BLaER1 treated with 17β-estradiol and CSF1 and Interleukin-3, amounts not matched to agents 10 nM and 100 nM (cell line): ENCODE measurements at regions not wholly inside any gene's neighbourhood (a gene's known extent, or its start where the extent isn't known, plus 50 kb on each side); places are given as distances from the start of the nearest gene placed in this dataset.

Source experiments
- H3K27ac ChIP-seq, 11 experiments: shearing (Covaris generic); formaldehyde crosslinking; 2 replicates each; pipeline ENCODE4 v1.8.1; 2022
- H3K27me3 ChIP-seq, 11 experiments: shearing (Covaris generic); formaldehyde crosslinking; 2 replicates each; pipeline ENCODE4 v1.8.1; 2022
- H3K36me3 ChIP-seq, 11 experiments: shearing (Covaris generic); formaldehyde crosslinking; 2 replicates each; pipeline ENCODE4 v1.8.1; 2022
- H3K4me1 ChIP-seq, 10 experiments: shearing (Covaris generic); formaldehyde crosslinking; 2 replicates each; pipeline ENCODE4 v1.8.1; 2022
- H3K4me2 ChIP-seq, 11 experiments: shearing (Covaris generic); formaldehyde crosslinking; 2 replicates each; pipeline ENCODE4 v1.8.1; 2022
- H3K4me3 ChIP-seq, 10 experiments: shearing (Covaris generic); formaldehyde crosslinking; 2 replicates each; pipeline ENCODE4 v1.8.1; 2022
- H3K9ac ChIP-seq, 11 experiments: shearing (Covaris generic); formaldehyde crosslinking; 2 replicates each; pipeline ENCODE4 v1.8.1; 2022
- H3K9me3 ChIP-seq, 11 experiments: shearing (Covaris generic); formaldehyde crosslinking; replicated peaks in 1 of 11; 2 replicates each; pipeline ENCODE4 v1.8.1; 2022
- H4K20me1 ChIP-seq, 11 experiments: shearing (Covaris generic); formaldehyde crosslinking; 2 replicates each; pipeline ENCODE4 v1.8.1; 2022
- Cebpa-rat ChIP-seq, 11 experiments: shearing (Covaris generic); IDR thresholded peaks; 2 replicates each; pipeline ENCODE4 v1.8.1; 2022

DNA sequence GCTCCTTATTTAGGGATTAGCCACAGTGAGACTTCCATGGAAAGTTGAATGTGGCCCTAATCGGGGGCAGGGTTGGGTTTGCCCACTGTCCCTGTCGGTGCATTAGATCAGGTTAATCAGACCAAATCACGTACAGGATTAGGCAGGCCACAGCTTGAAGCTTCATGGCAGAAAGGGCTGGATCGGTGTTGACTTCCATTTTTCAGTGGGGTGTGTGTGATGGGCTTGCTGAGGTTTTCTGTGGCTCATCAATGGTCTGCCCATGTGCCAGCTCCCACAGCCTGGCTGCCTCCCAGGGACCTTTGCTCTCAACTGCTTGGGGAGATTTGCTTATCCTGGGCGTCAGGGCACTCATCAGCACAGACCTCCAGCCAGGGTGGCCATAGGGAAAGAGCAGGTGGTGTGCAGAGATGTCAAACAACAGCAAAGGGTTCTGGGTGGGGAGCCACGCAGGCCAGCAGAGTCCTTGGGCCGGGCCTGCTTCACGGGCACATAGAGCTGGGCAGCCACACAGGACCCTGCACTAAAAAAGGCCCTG, 130.7 kb downstream of the TFAP2C start:
- no peak overlapping the region for H3K9ac ChIP-seq
- H3K27ac ChIP-seq, result no peak overlapping the region
- no peaks in the 10 kb centered on the region for H3K4me1 ChIP-seq
- H4K20me1 ChIP-seq, result no peaks in the 10 kb centered on the region
- H3K4me3 ChIP-seq, result no peak overlapping the region
- H3K36me3 ChIP-seq, result no peaks in the 10 kb centered on the region
- no peak for TF ChIP-seq Cebpa-rat (IDR thresholded peaks at IDR 0.05)
- H3K9me3 ChIP-seq, result no peaks in the 10 kb centered on the region; a peak in 1 of 22 replicates
- no peak overlapping the region for H3K4me2 ChIP-seq
- H3K27me3 ChIP-seq, result no peaks in the 10 kb centered on the region

DNA sequence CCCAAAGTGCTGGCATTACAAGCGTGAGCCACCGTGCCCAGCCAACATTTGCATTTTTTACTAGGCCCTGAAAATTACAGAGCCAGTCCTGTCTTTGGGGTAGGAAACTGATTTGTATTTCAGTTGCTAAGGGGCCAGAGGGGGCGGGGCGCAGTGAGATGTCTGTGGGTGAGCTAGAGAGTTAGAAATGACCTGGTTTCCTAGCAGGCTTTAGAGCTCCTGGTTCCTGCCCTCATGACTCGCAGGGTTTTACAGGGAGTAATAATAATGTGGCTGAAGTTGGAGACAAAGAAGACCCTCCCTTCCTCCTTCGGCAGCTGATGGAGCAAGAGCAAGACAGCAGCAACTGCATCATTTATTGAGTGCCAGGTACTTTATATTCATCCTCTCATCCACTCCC, 131.5 kb downstream of the TFAP2C start:
- no peak for TF ChIP-seq Cebpa-rat (IDR thresholded peaks at IDR 0.05)

DNA sequence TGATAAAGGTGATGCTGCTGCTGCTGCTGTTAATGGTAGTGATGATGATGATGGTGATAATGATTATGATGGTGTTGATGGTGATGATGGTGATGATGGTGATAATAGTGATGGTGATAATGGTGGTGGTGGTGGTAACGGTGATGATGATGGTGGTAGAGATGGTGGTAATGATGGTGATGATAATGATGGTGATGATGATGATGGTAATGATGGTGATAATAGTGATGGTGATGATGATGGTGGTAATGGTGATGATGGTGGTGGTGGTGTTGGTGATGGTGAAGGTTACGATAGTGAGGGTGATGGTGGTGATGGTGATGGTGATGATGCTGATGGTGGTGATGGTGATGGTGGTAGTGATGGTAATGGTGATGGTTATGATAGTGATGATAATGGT, 132.3 kb downstream of the TFAP2C start:
- Histone ChIP-seq H3K27me3 (no peaks in the 10 kb centered on the region), H3K27ac (no peak overlapping the region), H3K4me1 (no peaks in the 10 kb centered on the region), H3K4me2 (no peak overlapping the region), H4K20me1 (no peaks in the 10 kb centered on the region), H3K4me3 (no peak overlapping the region), H3K9ac (no peak overlapping the region), H3K9me3 (peaks cover 0 to 4% (median 0%) of the 10 kb centered on the region in 11 experiments; a peak in 2 of 22 replicates), H3K36me3 (no peaks in the 10 kb centered on the region)
- TF ChIP-seq Cebpa-rat (IDR thresholded peaks at IDR 0.05), result no peak

More for the DNA sequence above, 131.5 kb downstream of the TFAP2C start:
- no peaks in the 10 kb centered on the region for H3K36me3 ChIP-seq
- no peak overlapping the region for H3K4me3 ChIP-seq
- H3K4me1 ChIP-seq, result no peaks in the 10 kb centered on the region
- no peak overlapping the region for H3K27ac ChIP-seq
- H3K9me3 ChIP-seq, result no peaks in the 10 kb centered on the region; a peak in 1 of 22 replicates
- no peak overlapping the region for H3K9ac ChIP-seq
- H3K4me2 ChIP-seq, result no peak overlapping the region
- H4K20me1 ChIP-seq, result no peaks in the 10 kb centered on the region
- H3K27me3 ChIP-seq, result no peaks in the 10 kb centered on the region

DNA sequence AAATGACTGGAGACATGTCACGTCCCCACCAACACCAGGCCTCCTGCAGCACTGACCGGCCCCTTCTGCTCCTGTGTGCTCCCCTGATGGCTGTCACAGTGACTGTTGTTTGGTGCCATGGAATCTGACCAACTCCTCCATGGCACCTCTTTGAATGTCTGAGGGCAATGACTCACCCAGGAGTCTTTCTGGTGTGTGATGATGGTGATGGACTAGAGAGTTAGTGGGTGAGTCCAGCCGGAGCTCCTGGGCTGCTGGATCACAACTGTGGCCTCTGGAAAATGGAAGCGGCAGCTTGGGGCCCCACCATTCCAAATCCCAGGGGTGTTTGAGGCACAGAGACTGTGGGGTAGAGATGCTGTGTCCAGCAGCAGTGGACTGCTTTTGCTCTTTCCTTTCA, 133.3 kb downstream of the TFAP2C start:
- no peak for TF ChIP-seq Cebpa-rat (IDR thresholded peaks at IDR 0.05)

DNA sequence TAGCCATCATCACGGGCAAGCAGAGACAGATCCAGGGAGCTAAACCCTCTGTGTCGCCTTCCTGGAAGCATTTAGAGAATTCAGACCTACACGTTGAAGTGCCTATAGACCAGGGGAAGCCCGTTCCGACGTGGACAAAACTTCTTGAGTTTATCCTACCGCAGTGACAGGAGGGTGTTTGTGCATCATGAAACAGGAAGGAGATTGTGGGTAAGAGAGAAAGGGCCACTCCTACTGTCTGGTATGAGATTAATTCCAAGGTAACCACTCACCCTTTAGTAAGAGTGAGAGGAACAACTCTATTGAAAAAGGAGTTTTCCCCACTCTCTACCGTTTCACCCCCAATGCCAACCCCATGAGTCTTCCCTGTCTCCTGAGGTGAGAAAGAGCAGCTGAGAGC, 133.7 kb downstream of the TFAP2C start:
- Histone ChIP-seq H3K36me3 (no peaks in the 10 kb centered on the region), H3K4me2 (no peak overlapping the region), H3K27me3 (no peaks in the 10 kb centered on the region), H4K20me1 (no peaks in the 10 kb centered on the region), H3K9ac (no peak overlapping the region), H3K4me1 (no peaks in the 10 kb centered on the region), H3K27ac (no peak overlapping the region), H3K9me3 (peaks cover 0 to 4% (median 0%) of the 10 kb centered on the region in 11 experiments; a peak in 1 of 22 replicates), H3K4me3 (no peak overlapping the region)
- TF ChIP-seq Cebpa-rat (IDR thresholded peaks at IDR 0.05), result no peak

More for the DNA sequence above, 133.3 kb downstream of the TFAP2C start:
- H3K4me2 ChIP-seq, result no peak overlapping the region
- no peaks in the 10 kb centered on the region for H3K27me3 ChIP-seq
- H3K9ac ChIP-seq, result no peak overlapping the region
- no peaks in the 10 kb centered on the region for H3K4me1 ChIP-seq
- no peaks in the 10 kb centered on the region for H4K20me1 ChIP-seq
- H3K9me3 ChIP-seq, result peaks cover 0 to 4% (median 0%) of the 10 kb centered on the region in 11 experiments; a peak in 2 of 22 replicates
- H3K27ac ChIP-seq, result no peak overlapping the region
- no peak overlapping the region for H3K4me3 ChIP-seq
- H3K36me3 ChIP-seq, result no peaks in the 10 kb centered on the region

DNA sequence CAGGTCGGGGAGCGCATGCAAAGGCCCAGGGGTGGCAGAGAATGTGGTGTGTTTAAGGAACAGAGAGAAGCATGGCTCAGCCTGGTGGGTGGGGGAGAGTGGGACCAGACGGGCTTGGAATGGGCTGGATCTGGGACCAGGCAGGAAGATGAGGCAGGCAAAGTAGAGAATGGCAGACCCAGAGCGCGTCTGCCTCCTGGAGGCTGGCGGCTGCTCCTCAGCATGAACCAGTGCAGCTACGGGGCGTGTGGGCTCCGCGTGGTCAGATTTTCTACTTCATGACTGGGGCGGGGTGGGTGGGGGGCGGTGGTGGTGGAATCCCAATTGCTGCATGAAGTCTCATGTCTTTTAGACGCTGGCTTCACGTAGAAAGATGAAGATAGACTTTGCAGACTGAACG, 135.6 kb downstream of the TFAP2C start:
- H3K4me2 ChIP-seq, result no peak overlapping the region
- H3K4me3 ChIP-seq, result no peak overlapping the region
- TF ChIP-seq Cebpa-rat (IDR thresholded peaks at IDR 0.05), result no peak
- no peaks in the 10 kb centered on the region for H4K20me1 ChIP-seq
- H3K27ac ChIP-seq, result no peak overlapping the region
- H3K9ac ChIP-seq, result no peak overlapping the region
- H3K9me3 ChIP-seq, result peaks cover 0 to 4% (median 0%) of the 10 kb centered on the region in 11 experiments; a peak in 2 of 22 replicates
- no peaks in the 10 kb centered on the region for H3K27me3 ChIP-seq
- no peaks in the 10 kb centered on the region for H3K36me3 ChIP-seq
- no peaks in the 10 kb centered on the region for H3K4me1 ChIP-seq

DNA sequence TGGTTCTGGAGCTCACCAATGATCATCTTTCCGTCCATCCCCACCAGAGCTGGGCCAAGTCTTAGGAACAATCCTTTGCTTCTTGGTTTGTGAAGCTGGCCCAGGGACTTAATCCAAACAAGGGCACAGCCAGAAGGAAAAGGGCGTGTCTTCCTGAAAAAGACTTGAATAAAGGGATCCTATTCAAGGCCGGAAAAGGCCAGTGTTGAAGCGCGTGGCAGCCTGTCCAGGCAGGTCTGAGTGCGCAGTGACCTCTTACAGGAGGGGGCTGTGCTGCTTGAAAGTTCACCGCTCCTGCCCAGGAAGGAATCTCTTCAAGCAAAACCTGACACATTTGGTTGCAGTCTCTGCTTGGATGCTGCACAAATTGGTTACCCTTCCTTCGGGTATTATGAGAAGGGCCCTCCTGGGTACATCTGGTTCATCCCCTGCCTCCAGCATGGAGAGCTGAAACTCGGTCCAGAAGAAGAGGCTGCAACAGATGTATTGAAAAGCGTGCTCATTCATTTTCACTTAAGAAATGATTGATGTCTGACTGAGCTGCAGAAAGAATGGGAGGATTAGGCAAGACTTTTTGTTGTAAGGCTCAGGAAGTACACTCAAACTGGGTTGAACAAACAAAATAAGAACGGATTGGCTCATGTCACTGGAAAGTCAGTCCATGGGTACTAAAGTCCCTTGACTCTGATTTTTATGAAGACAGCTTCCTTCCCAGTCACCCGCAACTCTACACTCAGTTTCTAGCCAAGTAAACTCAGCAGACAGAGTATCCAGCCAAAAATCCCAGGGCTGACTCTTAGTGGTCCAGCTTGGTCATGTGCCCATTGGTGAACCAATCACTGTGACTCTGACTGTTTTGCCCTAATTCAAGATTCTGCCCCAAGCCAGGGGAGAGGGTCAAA, 136.3 kb downstream of the TFAP2C start:
- TF ChIP-seq Cebpa-rat (IDR thresholded peaks at IDR 0.05), result no peak
- H3K4me3 ChIP-seq, result no peak overlapping the region
- H3K4me2 ChIP-seq, result no peak overlapping the region
- H3K9me3 ChIP-seq, result peaks cover 0 to 4% (median 0%) of the 10 kb centered on the region in 11 experiments; a peak in 2 of 22 replicates
- H4K20me1 ChIP-seq, result no peaks in the 10 kb centered on the region
- no peaks in the 10 kb centered on the region for H3K27me3 ChIP-seq
- no peaks in the 10 kb centered on the region for H3K36me3 ChIP-seq
- no peak overlapping the region for H3K27ac ChIP-seq
- no peaks in the 10 kb centered on the region for H3K4me1 ChIP-seq
- H3K9ac ChIP-seq, result no peak overlapping the region

DNA sequence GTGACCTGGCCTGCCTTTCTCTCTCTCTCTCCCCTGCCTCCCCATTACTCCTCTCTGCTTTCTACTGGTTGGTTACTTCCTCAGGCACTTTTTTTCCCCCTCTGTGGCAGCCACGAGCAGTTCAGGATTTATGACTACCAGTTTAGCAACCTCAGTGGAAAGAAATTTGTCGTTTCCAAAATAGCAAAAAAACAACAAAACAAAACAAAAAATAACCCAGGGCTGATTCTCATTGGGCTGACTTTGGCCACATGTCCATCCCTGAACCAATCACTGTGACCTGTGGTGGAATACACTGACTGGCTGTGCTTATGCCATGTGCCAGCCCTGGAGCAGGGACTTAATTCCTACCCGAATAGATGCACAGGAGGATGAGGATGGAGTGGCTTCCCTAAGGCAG, 137.4 kb downstream of the TFAP2C start:
- no peak for TF ChIP-seq Cebpa-rat (IDR thresholded peaks at IDR 0.05)
- H3K4me2 ChIP-seq, result no peak overlapping the region
- H3K36me3 ChIP-seq, result no peaks in the 10 kb centered on the region
- no peak overlapping the region for H3K9ac ChIP-seq
- H4K20me1 ChIP-seq, result no peaks in the 10 kb centered on the region
- no peaks in the 10 kb centered on the region for H3K27me3 ChIP-seq
- H3K4me1 ChIP-seq, result no peaks in the 10 kb centered on the region
- H3K4me3 ChIP-seq, result no peak overlapping the region
- peaks cover 0 to 4% (median 0%) of the 10 kb centered on the region in 11 experiments; a peak in 2 of 22 replicates for H3K9me3 ChIP-seq
- H3K27ac ChIP-seq, result no peak overlapping the region

DNA sequence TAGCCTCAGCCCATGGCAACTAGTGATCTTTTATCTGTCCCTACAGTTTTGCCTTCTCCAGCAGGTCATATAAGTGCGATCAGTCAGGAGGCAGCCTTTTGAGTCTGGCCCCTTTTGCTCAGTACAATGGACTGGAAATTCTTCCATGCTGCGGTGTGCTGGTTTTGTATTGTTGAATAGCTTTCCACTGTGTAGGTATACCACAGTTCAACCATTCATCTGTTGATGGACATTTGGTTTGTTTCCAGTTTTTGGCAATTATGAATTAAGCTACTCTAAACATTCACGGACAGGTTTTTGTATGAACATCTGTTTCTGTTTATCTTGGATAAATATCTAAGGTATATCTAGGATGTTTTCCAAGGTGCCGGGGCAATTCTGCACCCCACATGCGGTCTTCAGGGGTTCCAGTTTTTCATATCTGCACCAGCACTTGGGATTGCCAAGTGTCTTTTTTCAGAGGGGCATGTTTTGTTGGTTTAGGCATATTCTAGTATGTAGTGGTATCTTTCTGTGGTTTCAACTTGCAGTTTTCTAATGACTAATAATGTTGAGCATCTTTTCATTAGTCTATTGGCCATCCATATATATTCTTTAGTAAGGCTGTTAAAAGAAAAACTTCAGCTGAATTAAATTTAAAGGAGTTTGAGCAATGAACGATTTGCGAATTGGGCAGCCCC, 141.0 kb downstream of the TFAP2C start:
- Histone ChIP-seq H3K4me1 (no peaks in the 10 kb centered on the region), H3K4me3 (no peak overlapping the region), H4K20me1 (no peaks in the 10 kb centered on the region), H3K9ac (no peak overlapping the region), H3K36me3 (no peaks in the 10 kb centered on the region), H3K27me3 (no peaks in the 10 kb centered on the region), H3K27ac (no peak overlapping the region), H3K9me3 (peaks cover 0 to 4% (median 0%) of the 10 kb centered on the region in 11 experiments; a peak in 2 of 22 replicates), H3K4me2 (no peak overlapping the region)
- no peak for TF ChIP-seq Cebpa-rat (IDR thresholded peaks at IDR 0.05)
